GM18909 (cell line): ENCODE measurements at regions not wholly inside any gene's neighbourhood (a gene's known extent, or its start where the extent isn't known, plus 50 kb on each side); places are given as distances from the start of the nearest gene placed in this dataset.

Experiments used
- ATAC-seq: cut with Tn5 transposase; IDR thresholded peaks from one replicate; pipeline ENCODE4 v1.9.1; 2021; ENCODE audit warnings: mild to moderate bottlenecking; ENCODE audit not compliant: unreplicated experiment, poor library complexity

DNA sequence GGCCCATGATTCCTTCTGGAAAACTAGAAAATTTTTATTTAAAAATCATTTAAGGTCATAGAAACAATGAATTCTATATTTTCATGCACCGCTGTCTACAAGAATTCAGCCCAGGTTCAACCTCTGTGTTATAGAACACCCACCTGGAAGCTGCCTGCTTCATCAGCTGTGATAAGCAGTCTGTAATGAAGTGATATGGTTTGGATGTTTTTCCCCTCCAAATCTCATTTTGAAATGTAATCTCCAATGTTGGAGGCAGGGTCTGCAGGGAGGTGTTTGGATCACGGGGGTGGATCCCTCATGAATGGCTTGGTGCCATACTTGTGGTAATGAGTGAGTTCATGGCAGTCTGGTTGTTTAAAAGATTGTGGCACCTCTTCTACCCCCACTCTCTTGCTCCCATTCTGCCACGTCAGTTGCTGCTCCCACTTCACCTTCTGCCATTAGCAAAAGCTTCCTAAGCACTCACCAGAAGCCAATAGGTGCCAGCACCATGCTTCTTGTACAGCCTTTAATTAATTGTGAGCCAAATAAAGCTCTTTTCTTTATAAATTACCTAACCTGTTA is 55.6 kb downstream of the MRPL32 start:
- ATAC-seq: no peak

DNA sequence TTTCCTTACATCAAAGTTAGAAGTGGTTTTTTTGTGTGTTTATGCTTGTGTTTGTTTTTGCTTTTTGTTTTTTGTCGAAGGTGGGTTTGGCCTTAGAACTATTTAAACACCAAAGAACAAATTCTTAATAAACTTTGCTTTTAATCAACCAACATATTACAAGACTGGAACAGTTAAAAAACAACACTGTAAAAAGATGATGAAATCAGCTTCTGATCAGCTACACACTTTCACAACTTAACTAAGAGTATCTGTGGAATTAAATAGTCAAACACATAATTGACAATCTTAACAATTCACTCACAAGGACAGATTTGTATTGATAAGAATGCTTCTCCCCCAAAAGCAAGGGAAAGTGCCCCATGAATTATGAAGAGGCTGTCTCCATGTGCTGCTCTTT is 58.8 kb downstream of the MRPL32 start:
- no peak for ATAC-seq

DNA sequence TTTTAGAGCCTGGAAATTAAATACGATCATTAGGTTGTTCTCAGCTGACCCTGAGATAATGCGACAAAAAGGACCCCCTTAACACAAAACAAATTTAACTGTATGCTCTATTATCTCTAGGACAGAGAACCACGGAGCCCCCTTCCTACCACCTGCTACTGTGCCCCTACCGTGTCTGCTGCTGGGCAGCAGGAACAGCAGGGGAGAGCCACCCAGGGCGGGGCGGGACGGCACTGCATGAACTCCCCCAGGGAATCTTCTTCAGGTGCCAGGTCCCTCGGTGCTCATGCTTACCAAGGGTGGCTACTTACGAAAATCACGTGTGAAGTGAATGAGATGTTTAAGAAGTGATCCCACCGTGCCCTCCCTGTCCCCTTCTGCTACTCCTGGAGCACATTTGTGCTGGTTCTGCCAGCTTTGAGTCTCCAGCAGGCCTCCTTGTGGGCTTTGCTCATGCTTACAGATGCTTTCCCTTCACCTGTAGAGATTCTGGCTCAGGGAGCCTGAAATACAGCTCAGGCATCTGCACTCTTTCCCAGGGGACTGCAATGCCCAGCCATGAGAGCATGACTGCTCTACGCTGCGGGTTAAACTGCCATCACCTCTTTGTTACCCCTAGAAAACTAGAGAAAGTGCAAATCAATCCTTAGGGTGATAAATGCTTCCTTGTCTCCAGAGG is 59.9 kb downstream of the MRPL32 start:
- no peak for ATAC-seq

DNA sequence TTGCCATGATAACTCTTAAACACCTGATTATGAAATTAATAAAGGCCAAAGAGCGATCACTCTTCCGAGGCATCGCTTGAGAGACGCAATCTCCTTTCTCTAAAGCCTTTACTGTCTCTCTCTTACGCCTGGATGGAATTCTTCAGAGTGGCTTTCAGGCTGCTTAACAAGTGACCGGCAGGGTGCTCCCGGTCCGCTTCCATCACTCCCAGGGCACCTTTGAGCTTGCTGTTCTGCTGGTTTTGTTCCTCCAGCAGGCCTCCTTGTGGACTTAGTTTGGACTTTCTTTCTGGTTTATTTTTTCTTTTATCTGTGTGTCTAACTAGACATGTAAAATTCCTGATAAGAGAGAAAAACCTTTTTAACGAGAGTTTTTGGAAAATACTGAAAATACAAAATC is 60.9 kb downstream of the MRPL32 start:
- no peak for ATAC-seq

DNA sequence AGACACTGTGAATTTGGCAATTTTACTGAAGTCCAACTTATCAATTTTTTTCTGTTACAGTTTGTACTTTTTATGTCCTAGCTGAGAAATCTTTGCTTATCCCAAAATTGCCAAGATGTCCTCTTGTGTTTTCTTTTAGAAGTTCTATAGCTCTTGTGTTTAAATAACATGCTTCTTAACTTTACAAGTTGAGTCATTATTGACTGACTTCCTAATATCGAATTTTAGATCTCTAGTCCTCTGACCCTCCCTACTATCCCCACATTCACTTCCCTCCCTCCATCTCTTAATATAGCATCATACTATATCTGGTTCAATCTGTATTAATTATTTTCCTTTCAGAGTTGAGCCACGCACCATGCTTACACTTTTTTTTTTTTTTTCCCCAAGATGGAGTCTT is 61.9 kb downstream of the MRPL32 start:
- ATAC-seq: no peak

DNA sequence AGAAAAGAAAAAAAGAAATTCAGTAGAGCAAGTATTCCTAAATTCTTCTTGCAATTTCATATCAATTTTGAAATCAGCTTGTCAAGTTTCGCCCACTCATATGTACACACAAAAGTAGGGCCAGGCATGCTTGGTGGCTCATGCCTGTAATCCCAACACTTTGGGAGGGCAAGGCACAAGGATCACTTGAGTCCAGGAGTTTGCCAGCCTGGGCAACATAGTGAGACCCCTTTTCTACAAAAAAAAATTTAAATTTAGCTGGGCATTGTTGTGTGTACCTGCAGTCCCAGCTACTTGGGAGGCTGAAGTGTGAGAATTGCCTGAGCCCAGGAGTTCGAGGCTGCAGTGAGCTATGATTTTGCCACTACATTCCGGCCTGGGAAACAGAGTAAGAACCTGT is 65.4 kb downstream of the MRPL32 start:
- ATAC-seq: no peak

DNA sequence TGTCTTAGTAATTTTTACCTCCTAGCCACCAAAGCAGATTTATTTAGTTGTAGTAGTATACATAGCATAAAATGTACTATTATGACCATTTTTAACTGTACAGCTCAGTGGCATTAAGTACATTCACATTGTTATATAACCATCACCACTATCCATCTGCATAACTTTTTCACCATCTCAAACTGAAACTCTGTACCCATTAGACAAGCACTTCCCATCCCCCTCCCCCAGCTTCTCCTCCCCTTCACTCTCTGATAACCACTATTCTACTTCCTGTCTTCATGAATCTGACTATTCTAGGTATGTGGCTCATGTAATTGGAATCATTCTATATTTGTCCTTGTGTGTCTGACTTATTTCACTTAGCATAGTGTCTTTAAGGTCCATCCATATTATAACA is 71.9 kb downstream of the MRPL32 start:
- ATAC-seq: no peak

DNA sequence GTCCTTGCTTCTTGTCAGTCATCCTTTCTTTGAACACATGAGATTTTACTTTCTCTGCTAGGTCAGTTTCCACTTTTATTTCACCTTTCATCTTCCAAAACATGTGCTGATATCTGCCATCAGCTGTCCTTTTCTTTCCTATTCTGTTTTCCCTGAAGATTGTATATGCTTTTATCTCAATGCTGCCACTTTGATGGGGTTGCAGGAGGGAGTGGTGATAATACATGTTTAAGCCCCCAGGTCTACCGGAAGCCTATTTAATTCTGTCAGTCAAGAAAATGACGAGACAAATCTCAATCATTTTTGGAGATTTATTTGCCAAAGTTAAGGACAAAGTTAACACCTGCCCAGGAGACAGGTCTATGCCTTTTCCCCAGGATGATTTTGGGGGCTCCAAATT is 73.8 kb downstream of the MRPL32 start:
- ATAC-seq: no peak

DNA sequence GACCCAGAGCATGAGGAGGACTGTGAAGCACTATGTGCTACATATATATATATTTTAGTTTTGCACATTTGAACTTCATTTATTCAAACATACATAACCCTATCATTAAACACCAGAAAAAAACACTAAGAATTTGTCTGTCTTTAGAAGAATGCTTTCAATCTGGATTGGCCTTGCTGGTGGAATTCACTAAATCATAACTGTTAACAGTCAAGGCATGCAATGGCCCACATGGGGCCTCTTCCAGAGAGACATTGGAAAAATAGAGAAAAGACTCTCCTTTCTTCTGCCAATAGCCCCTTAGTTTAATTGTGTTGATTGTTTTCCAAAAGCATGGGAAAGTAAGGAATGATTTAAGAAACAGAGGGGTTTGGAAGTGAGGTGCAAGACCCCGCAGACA is 77.9 kb downstream of the MRPL32 start:
- ATAC-seq: no peak

DNA sequence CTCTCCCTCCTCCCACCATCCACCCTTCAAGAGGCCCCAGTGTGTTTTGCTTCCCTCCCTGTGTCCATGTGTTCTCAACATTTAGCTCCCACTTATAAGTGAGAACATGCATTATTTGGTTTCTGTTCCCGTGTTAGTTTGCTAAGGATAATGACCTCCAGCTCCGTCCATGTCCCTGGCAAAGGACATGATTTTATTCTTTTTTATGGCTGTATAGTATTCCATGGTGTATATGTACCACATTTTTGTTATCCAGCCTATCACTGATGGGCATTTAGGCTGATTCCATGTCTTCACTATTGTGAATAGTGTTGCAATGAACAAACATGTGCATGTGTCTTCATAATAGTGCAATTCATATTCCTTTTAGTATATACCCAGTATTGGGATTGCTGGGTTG is 79.7 kb downstream of the MRPL32 start:
- no peak for ATAC-seq

DNA sequence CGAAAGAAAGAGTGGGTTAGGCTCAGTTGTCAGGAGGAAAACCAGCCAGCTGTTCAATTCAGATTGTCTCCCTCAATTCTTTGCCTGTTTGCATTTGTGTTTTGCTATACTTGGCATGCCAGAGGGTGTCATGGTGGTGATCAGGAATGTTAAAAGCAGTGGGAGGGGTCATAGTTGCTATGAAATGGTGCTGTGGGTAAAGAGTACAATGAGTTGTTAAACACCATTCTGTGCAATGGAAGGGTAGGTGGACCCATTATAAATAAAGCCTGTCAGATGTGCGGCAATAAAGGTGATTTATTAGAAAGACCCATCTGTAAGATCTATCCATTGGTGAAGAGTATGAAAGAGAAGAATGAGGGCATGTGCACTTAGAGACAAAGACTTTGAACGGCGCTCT is 82.2 kb downstream of the MRPL32 start:
- no peak for ATAC-seq

DNA sequence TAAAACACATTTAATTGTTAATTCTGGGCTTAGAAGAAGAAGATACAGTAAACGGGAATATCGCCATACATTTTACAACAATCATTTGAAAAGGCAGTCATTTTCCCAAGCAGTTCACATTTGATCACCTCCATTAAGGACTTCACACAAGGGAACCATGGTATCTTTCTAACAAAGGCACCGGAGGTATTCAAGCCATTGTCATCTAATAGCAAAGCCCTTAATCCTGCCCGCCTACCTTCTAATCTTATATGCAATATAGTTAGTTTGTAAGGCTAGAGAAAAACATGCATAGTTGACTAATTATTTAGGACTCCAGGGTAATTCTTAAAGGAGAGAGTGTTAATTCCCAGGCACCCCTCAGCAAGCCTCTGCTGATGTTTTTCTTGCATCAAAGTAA is 83.1 kb downstream of the MRPL32 start:
- ATAC-seq: no peak

DNA sequence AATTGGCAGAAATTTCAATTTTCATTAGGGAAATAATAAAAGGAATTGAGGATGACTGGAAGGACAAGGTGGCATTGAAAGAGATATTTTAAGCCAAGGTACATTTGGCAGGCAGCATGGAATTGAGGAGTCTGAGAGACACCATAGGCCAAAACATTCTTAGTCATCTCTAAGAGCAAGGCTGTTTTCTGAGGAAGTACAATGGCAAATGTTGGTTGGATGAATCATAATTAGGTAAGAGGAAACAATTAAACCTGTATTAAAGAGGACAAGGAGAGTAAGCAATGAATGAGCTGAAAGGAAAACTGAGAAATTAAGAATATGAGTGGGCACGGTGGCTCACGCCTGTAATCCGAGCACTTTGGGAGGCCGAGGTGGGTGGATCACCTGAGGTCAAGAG is 86.3 kb downstream of the MRPL32 start:
- no peak for ATAC-seq

DNA sequence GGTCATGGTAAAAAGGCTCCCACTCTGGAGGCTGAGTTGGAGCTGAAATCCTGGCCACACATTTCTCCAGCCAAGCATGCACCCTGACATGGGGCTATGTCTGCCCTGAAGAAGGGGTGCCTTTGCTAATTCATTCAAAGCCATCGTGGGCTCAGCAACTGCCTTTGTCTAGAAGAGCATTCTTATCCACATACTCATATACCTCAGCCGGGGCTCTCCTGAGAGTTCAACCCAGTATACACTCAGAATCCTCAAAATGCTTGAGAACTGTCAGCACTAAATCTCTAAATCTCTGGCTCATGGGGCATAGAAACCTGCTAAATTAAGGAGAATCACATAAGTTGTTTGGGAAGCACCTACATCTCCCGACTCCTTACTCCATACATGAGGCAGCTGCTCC is 89.3 kb downstream of the MRPL32 start:
- no peak for ATAC-seq

DNA sequence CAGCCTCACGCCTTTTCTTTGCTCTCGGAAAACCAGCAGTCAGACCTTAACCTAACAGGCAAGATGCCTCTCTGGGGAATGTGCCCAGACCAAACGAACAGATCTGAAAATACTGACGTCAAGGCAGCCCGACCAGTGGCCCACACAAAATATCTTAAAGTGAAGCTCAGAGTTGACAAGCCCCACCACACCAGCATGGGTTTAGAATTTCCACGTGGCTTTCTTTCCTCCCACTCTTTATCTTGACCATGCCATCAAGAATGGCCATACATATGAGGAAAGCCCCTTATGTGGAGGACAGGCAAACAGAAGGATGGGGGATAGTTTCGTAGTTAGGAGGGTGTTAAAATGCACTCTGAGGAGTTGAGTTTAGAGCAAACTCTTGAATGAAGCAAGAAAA is 89.8 kb downstream of the MRPL32 start:
- ATAC-seq: no peak

DNA sequence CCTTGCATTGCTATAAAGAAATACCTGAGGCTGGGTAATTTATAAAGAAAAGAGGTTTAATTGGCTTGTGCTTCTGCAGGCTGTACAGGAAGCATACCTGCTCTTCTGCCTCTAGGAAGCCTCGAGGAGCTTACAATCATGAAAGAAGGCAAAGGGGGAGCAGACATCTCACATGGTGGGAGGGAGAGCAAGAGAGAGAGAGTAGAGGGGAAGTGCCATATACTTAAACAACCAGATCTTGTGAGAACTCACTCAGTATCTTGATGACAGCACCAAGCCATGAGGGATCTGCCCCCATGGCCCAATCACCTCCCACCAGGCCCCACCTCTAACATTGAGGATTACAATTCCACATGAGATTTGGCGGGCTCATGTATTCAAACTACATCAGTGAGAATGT is 79.1 kb upstream of the HECW1 start:
- no peak for ATAC-seq

DNA sequence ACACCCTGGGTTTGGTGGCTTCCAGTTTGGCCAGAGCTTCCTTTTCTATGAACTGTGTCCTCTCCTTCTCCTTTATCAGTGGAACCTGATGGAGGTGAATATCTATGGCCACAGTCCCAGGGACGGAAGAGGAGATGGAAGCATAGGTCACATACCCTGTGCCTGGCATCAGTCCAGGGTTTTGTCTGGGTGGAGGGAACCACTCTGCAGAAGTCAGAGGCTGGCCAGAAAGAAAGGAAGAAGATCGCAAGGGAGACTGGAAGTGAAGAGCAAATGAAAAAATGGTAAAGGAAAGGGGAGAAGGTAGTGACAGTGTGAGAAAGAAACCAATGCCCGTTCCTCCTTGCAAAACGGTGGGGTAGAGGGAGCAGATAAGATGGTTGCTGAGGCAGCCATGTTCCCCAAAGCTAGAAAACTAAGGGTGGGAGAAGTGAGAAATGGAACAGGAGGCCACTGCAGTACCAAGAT is 77.9 kb upstream of the HECW1 start:
- no peak for ATAC-seq

DNA sequence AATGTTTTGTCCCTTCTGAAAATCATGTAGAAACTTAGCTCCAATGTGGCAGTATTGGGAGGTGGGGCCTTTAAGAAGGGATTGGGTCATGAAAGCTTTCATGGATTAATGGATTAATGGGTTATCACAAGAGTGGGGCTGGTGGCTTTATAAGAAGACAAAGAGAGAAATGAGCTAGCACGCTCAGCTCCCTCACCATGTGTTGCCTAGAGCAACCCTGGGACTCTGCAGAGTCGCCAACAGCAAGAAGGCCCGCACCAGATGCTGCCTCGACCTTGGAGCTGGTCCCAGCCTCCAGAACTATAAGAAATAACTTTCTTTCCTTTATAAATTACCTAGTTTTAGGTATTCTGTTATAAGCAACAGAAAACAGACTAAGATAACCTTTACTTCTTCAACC is 74.9 kb upstream of the HECW1 start:
- ATAC-seq: no peak

DNA sequence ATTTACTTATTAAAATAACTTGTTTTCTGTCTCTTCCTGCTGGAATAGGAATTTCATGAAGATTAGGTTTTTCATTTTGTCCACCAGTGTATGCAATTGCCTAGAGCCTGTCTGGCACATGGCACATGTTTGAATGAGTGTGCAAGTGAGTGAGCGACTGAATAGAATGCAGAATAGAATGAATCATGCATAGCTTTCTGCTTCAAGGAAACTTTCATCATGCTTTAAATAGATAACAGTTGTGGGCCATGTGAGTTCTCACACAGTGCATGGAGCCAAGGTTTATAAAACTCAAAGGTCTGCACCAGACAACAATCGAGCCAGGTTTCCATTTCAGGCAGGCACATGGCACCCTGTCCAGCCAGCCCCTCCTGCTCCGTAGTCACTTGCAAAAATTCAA is 74.2 kb upstream of the HECW1 start:
- no peak for ATAC-seq

DNA sequence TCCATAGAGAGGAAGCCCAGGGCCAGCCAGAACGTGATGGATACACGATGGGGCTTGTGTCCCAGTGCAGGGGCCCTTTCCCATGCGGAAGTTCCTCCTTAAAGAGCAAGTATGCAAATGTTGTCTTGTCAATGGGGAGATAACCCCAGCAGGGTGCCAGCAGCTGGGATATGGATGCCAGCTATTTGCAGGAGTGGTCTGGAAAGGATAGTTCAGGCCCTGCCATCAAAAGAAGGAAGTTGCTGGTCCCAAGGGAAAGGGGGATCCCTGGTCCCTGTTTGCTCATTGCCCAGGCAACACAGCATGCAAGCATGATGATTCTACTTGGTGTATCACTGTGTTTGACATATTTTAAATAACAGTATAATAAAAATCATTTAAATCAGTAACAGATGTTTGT is 73.1 kb upstream of the HECW1 start:
- no peak for ATAC-seq

DNA sequence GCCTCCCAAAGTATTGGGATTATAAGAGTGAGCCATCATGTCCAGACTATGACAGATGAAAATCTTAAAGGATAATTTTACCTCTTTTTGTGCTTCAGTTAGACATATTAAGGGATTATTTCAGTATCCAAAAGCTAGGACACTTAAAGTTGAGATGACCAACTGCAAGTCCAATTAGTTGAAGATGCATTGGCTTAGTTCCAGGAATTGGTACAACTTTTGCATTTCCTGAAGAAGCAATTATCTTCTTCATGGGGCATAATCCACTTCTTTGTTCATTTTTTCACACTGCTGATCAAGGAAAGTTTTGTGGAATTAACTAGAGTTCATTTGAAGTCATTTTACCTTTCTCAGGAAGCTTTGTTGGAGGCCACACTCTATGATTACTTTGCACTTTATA is 72.0 kb upstream of the HECW1 start:
- no peak for ATAC-seq

DNA sequence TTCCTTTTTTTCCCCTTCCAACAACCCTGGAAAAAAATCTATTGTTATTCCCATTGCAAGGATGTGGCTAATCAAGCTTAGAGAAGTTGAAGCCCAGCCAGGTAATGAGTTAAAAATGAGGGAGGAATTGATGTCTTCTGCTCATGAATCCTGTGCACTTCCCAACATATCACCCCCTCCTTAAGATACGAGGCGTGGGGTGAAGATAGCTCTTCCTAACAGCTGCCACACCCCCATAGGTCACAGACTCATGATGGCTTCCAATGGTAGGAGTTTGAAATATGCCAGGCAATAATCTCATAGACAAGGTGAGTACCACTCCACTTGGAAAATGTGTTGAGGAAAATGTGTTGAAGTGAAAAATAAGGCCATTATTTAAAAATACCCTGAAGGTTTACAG is 71.3 kb upstream of the HECW1 start:
- no peak for ATAC-seq

DNA sequence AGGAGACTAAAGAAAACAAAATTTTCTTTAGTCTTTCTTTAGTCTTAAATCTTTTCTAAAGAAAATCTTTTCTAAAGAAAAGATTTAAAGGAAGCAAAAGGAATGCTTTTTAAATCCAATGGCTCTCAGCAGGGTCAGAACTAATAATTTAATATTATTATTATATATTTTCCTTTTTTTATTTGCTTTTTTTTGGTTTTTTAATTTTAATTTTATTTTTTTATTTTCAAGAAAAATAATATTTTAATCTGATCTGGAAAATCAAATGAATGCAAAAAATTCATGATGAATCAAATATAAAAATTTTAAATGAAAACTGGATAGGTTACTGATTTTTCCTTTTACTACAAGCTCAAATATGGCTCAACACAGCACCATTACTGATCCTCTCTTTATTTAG is 70.7 kb upstream of the HECW1 start:
- no peak for ATAC-seq
